ENCODE measurements at regions not wholly inside any gene's neighbourhood (a gene's known extent, or its start where the extent isn't known, plus 50 kb on each side); places are given as distances from the start of the nearest gene placed in this dataset.
"Not testable (repeated sequence)": the region's sequence is repeated elsewhere in the genome, so short reads cannot be mapped to it uniquely, and the experiment has no call there.

DNA sequence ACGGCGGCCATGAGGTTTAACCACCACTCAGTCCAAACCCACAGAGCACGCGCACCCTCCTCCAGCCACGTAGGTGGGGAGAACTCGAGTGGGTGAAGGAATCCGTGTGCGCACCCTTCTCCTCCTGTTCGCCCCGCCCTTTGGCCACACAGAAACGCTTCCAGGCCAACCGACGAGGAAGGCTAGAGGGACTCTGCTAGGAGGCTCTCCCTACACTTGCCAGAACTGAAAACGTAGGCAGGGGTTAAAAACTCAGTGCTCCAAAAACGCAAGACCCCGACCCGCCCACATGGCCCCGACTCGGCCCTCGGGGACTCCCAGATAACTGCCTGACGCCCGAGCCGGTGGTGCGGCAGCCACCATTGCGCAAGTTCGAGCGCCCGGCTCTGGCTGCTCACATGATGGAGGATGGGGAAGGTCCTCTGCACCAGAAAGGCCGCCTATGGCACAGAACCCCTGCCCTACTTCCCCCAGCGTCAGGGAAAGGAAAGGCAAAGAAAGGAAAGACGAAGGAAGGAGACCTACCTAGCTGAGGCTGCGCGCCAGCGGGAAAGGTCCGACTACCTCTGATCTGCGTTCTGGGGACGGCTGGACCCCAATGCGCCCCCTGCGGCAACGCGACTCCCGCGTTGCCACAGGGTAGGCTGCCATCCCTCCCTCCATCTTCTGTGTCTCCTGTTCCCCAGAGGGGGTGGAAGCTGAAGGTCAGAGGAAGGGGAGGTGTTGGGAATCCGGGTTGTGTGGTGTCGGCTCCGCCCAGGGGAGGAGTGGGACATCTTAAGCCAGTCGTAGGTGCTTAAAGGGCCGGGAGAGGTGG, 201.9 kb upstream of the AGTR2 start:
- peak; percentile 70 for DNase-seq (ENCODE audit: low spot score)

DNA sequence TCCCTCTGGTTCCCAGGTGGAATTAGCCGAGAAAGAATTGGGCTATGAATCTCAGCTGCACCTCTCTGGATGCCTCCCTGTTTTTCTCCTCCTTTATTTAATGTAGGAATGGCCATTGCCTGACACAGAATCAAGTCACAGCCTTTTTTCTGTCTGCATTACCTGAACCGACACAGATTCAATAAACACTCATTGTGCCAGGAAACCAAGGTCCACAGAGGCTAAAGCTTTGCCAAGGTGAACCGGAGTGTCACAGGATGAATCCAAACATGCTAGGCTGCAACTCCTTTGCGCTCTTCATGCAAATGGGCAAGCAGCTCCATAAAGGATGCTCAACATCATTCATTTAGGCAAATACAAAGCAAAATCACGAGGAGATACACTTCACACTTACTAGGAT, 199.8 kb upstream of the AGTR2 start:
- DNase-seq (ENCODE audit: low spot score), result no peak

DNA sequence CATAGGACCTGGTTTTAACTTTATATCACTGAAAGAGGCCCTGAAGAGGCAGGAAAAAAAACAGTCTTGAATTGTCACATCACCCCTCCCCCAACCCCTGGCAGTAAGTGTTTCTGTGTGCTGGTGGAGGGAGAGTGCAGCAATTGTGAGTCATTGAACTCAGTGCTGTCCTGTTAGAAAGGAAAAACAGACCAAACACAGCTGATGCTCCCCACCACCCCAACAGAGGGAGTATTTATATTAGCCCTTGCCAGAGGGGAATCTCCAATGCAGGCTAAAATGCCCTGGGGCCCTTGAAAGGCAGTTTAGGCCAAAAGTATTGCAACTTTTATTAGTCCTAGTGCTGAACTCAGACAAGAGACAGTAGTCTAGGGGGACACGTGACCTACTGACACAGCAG, 197.8 kb upstream of the AGTR2 start:
- DNase-seq (ENCODE audit: low spot score), result no peak

DNA sequence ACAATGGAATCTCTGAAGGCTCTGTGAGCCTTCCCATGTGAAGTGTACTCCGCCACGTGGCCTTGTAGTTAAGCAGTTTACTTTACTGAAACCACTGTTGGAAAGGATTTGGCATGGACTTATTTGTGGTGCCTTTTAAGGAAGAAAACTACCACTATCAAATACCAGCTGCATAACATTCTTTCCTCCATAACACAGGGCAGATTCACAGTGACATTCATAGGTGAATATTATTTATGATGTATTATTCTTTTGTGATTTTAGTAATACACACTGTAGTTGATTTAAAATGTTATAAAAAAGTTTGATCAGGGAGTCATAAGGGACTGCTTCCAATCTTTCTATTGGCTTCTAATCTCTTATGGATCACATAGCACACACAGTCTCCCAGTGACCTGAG, 192.5 kb upstream of the AGTR2 start:
- no peak for DNase-seq (ENCODE audit: low spot score)

DNA sequence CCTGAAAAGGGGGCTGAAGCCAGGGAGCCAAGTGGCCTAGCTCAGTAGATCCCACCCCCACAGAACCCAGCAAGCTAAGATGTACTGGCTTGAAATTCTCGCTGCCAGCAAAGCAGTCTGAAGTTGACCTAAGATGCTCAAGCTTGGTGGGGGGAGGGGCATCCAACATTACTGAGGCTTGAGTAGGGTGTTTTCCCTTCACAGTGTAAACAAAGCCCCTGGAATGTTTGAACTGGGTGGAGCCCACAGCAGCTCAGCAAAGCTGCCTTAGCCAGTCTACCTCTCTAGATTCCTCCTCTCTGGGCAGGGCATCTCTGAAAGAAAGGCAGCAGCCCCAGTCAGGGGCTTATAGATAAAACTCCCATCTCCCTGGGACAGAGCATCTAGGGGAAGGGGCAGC, 187.4 kb upstream of the AGTR2 start:
- not testable (repeated sequence) for DNase-seq (ENCODE audit: low spot score)

DNA sequence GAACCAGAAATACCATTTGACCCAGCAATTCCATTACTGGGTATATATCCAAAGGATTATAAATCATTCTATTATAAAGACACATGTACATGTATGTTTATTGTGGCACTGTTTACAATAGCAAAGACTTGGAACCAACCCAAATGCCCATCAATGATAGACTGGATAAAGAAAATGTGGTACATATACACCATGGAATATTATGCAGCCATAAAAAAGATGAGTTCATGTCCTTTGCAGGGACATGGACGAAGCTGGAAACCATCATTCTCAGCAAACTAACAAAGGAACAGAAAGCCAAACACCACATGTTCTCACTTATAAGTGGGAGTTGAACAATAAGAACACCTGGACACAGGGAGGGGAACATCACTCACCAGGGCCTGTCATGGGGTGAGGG, 183.1 kb upstream of the AGTR2 start:
- DNase-seq (ENCODE audit: low spot score), result not testable (repeated sequence)

DNA sequence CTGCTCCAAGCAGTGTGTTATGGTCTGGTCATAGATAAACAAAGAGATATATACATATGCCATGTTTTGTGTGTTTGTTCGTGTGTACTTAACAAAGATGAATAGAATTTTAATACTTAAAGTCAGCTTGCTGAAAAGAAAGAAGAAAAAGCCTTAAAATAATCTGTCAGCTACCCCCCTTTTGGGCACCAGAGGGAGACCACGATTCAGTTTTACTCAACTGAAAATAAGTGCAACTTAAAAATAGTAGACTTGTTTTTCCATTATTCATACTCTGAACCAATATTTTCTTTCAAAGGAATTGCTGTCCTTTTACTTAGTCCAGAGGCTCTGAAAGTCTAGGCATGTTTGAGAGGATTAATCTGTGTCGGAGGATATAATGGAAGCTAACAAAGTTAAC, 181.7 kb upstream of the AGTR2 start:
- no peak for DNase-seq (ENCODE audit: low spot score)

DNA sequence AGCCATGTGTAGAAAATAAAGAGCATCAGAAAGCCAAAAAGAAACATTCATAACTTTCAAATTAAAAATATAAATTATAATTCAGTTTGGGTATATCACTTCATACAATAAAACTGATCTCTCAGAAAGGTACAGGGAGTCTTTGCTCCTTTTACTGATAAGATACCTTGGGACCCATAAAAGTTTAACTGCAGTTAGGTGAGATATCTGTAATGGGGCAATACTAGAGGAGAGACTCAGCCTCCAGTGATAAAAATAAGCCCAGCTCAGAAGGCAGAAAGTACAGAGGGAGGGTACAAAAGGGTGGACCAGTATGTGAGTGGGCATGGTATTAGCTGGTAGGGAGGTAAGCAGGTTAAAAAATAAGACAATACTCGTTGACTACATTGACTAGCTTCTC, 180.9 kb upstream of the AGTR2 start:
- DNase-seq (ENCODE audit: low spot score), result no peak

DNA sequence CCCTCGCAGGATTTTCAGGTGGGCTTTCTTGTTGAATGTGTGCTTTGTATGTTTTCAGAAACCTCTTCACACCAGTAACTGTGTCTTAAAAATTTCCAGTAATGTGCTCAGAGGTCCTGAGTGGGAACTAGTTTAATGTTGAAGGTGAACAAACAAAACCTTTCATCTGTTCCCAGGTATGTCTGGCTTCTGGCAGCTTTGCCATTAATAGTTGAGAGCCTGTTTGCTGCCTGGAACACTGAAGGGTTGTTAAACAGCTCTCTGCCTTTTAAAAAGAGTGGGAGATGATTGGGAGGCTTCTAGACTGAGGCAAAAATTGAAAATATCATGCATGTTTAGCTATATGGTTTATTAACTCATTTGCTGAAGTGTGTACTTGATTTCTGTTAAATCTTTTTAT, 161.2 kb upstream of the AGTR2 start:
- no peak for DNase-seq (ENCODE audit: low spot score)

DNA sequence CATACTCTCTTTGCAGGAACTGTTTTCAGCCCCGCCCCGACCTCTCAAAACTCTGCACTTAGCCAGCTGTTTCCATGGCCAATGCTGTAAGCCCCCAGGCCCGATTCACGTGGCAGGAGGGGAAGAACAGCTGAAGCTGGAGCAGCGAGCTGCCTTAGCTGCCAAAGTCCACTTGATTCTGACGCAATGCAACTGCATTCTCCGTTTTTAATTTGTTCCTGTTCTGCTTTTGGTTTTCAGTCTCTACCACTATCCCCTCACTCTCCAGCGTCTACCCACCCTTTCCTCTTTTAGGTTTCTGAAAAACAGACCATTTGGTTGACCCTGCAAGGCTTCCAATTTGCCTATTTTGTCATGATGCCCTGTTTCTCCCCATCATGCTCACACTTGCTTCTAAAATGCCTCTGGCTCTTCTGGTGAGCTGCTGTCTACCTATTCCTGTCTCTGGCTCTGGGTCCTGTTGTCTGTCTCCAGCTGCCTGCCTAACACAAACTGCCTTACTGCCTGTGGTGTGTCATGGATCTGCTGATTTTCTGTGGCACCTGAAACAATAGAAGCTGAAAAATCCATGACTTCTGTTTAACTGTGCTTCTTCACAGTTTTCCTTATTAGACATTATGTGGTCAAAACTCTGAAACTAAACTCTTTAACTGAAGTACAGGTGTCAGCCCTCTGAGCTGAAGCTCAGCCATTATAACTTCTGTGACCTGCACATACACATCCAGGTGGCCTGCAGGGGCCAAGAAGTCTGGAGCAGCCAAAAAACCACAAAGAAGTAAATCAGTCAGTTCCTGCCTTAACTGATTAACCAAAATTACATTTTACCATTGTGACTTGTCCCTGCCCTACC, 160.5 kb upstream of the AGTR2 start:
- DNase-seq (ENCODE audit: low spot score), result peak; percentile 71

DNA sequence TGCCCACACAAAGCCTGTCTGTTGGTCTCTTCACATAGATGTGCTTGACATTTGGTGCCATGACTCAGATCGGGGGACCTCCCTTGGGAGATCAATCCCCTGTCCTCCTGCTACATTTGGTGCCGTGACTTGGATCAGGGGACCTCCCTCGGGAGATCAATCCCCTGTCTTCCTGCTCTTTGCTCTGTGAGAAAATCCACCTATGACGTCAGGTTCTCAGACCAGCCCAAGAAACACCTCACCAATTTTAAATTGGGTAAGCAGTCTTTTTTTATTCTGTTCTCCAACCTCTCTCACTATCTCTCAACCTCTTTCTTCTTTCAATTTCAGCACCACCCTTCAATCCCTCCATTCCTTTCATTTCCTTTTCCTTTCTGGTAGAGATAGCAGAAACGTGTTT, 159.6 kb upstream of the AGTR2 start:
- no peak for DNase-seq (ENCODE audit: low spot score)

DNA sequence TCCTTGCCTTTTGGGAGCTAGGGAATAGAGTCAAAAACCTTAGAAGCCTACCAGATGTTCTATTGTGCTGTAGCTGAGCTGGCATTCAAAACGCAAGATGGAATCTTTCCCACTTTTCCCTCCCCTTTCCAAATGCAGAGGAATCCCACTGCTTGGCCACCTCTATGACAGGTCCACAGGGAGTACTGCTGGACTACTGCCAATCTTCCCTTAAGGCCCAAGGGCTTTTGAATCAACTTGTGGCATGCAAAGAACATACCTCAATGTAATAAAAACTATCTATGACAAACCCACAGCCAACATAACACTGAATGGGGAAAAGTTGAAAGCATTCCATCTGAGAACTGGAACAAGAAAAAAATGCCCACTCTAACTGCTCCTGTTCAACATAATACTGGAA, 139.2 kb upstream of the AGTR2 start:
- DNase-seq (ENCODE audit: low spot score), result no peak
